Thyroid gland (tissue), 4 donors: ENCODE measurements at regions not wholly inside any gene's neighbourhood (a gene's known extent, or its start where the extent isn't known, plus 50 kb on each side); places are given as distances from the start of the nearest gene placed in this dataset.

Source experiments
- DNase-seq, 2 donors: peaks; one replicate each; pipeline ENCODE4 v3.0.0-alpha.2; 2019
- H3K27ac ChIP-seq, 3 donors: fragments of 200-600 bp; sonication (generic); 1 replicate in 2 of 3; 2 replicates in 1 of 3; pipeline ENCODE4 v1.5.1; 2016 to 2019; ENCODE audit warnings: mild to moderate bottlenecking in 1 of 3, moderate library complexity in 1 of 3
- H3K27me3 ChIP-seq: fragments of 200-600 bp; sonication (generic); one replicate; pipeline ENCODE4 v1.5.1; 2019
- H3K36me3 ChIP-seq, 2 donors: fragments of 200-600 bp; sonication (generic); one replicate each; pipeline ENCODE4 v1.5.1; 2016 to 2019
- H3K4me1 ChIP-seq, 2 donors: fragments of 200-600 bp; sonication (generic); one replicate each; pipeline ENCODE4 v1.5.1; 2017 to 2019
- H3K4me3 ChIP-seq, 3 donors: fragments of 200-600 bp; sonication (generic); replicated peaks in 1 of 3; 1 replicate in 2 of 3; 2 replicates in 1 of 3; pipeline ENCODE4 v1.5.1; 2016; ENCODE audit warnings: mild to moderate bottlenecking in 1 of 3
- H3K9me3 ChIP-seq: fragments of 200-600 bp; sonication (generic); one replicate; pipeline ENCODE4 v1.5.1; 2017
- POLR2A ChIP-seq, 2 donors: fragments of 450-650 bp; IDR thresholded peaks; one replicate each; pipeline ENCODE4 v1.6.1; 2017; ENCODE audit warnings: antibody characterized with exemption in 2 of 2, mild to moderate bottlenecking in 2 of 2, moderate library complexity in 1 of 2
- WGBS, 2 donors: methylation state at CpG; one replicate each; pipeline ENCODE4 v1.1.5; 2017; 5-methylcytosine and 5-hydroxymethylcytosine counted together
- intact Hi-C: fragments of 100-400 bp; cut with DNase I; formaldehyde crosslinking; loops from one replicate; pipeline ENCODE4 v1.15.1; 2023
- TF ChIP-seq, protein P1 (sequence below), 6 experiments: fragments of 200-600 bp in 3 of 6; fragments of 450-650 bp in 3 of 6; sonication (generic) in 3 of 6; IDR thresholded peaks; one replicate each; pipeline ENCODE4 v1.5.1; 2016 to 2019; ENCODE audit warnings: antibody characterized with exemption in 6 of 6, mild to moderate bottlenecking in 2 of 6, inconsistent platforms in 1 of 6, moderate library complexity in 1 of 6

- Histone ChIP-seq H3K4me1 (no peaks in the 10 kb centered on the region), H3K27ac (no peak overlapping the region), H3K36me3 (no peaks in the 10 kb centered on the region), H3K4me3 (no peak overlapping the region), H3K27me3 (no peaks in the 10 kb centered on the region), H3K9me3 (no peaks in the 10 kb centered on the region)
- no peak for TF ChIP-seq POLR2A (IDR thresholded peaks at IDR 0.05)
- TF ChIP-seq, protein P1, sequence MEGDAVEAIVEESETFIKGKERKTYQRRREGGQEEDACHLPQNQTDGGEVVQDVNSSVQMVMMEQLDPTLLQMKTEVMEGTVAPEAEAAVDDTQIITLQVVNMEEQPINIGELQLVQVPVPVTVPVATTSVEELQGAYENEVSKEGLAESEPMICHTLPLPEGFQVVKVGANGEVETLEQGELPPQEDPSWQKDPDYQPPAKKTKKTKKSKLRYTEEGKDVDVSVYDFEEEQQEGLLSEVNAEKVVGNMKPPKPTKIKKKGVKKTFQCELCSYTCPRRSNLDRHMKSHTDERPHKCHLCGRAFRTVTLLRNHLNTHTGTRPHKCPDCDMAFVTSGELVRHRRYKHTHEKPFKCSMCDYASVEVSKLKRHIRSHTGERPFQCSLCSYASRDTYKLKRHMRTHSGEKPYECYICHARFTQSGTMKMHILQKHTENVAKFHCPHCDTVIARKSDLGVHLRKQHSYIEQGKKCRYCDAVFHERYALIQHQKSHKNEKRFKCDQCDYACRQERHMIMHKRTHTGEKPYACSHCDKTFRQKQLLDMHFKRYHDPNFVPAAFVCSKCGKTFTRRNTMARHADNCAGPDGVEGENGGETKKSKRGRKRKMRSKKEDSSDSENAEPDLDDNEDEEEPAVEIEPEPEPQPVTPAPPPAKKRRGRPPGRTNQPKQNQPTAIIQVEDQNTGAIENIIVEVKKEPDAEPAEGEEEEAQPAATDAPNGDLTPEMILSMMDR (IDR thresholded peaks at IDR 0.05), result no peak
- intact Hi-C loops, result no loop called here
- DNase-seq, result peak; percentile 4 to 9
- WGBS, 2 donors, result 43 to 45% methylated on average over 11 of the region's 11 CpGs
Observed at GRCh38 chr10:6877722-6878392, 297.8 kb upstream of the PRKCQ start.

- no peak overlapping the region for H3K27ac ChIP-seq
- no peaks in the 10 kb centered on the region for H3K4me1 ChIP-seq
- H3K4me3 ChIP-seq, result no peak overlapping the region
- DNase-seq, result no peak
- intact Hi-C loops, result no loop called here
- H3K27me3 ChIP-seq, result no peaks in the 10 kb centered on the region
- H3K36me3 ChIP-seq, result no peaks in the 10 kb centered on the region
- H3K9me3 ChIP-seq, result no peaks in the 10 kb centered on the region
- TF ChIP-seq, protein P1 (IDR thresholded peaks at IDR 0.05), result no peak
- no peak for TF ChIP-seq POLR2A (IDR thresholded peaks at IDR 0.05)
- 86 to 89% methylated on average over 12 of the region's 12 CpGs for WGBS, 2 donors
Observed at GRCh38 chr10:6877336-6877721, 297.3 kb upstream of the PRKCQ start.

DNA sequence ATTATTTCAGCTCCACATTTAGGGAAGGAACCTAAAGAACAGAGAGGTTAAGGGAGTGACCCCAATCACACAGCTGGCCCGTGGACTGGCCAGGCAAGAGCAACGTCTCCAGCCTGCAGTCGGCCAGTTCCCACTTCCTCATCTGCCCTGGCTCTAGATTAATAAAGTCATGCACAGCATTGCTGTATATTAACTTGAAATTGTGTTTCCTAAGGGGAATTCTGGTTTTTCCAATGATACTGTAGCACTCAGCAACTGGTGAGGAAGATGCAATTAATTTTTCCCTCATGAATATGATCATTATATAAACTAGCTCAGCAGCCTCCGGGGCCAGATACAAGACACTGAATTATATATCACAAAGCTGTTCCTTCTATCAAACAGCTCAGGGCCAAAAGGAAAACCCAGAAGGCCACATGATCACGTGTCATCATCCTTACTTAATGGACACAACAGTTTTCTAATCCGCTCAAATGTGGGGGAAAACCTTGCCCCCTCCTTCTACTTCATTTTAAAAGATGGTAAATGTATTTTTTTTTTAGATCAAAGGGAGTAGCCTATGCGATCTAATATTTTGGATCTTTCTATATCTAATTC is 295.3 kb upstream of the PRKCQ start:
- WGBS, 2 donors, result 67 to 80% methylated on average over 7 of the region's 7 CpGs
- TF ChIP-seq, protein P1 (IDR thresholded peaks at IDR 0.05), result no peak
- Histone ChIP-seq H3K36me3 (no peaks in the 10 kb centered on the region), H3K27ac (no peak overlapping the region), H3K27me3 (no peaks in the 10 kb centered on the region), H3K4me3 (no peak overlapping the region), H3K9me3 (no peaks in the 10 kb centered on the region), H3K4me1 (no peaks in the 10 kb centered on the region)
- DNase-seq, result no peak
- intact Hi-C loops, result no loop called here

DNA sequence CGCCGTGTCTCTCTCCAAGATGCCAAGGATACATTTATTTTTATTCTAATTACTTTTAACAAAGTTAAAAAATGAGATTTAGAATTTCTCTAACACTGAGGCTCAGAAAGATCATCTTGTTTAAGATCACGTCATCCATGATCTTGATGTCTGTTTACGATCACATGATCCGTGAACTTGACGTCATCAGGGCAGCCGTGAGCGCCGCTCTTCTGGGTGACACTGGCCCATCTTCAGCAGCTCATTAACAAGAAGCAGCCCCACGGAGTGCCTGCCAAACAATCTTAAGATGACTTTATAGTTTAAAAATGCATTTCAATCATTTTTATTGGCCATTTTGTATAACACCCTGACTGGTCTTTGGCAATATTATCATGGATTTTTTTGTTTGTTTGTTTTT is 291.1 kb upstream of the PRKCQ start:
- TF ChIP-seq POLR2A (IDR thresholded peaks at IDR 0.05), result no peak
- TF ChIP-seq, protein P1 (IDR thresholded peaks at IDR 0.05), result no peak
- Histone ChIP-seq H3K27me3 (no peaks in the 10 kb centered on the region), H3K4me1 (no peaks in the 10 kb centered on the region), H3K27ac (no peak overlapping the region), H3K4me3 (no peak overlapping the region), H3K36me3 (no peaks in the 10 kb centered on the region), H3K9me3 (no peaks in the 10 kb centered on the region)
- intact Hi-C loops, result no loop called here
- DNase-seq, result no peak
- 92 to 94% methylated on average over 10 of the region's 10 CpGs for WGBS, 2 donors

DNA sequence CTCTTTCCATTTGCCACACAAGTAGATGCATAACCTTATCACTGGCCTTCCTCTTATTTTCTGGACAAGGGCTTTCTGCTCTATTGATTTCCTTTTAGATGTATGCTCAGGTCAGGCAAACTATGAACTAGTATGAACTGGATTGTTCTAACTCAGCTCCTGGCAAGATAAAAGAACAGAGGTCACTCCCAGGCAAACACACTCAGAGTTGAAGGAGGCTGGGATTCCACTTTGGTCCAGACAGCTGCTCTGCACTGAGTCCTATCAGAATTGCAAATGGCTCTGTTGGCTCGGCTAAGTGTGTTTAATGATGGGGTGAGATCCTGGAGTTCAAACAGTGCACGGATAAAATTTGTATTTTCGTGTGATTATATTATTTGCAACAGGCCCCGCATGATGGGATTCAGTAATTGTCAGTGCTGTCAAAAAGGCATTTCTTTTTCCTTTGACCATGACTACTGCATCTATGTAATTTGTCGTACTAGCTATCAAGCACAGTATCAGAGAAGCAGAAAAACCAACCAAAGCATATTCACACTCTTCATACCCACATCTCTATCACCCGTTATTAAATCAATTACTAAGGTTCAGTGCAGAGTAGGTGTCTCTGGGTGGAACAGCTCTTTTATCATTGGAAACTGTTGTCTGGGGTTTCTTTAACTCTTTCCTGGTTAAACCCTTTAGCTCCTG is 288.1 kb upstream of the PRKCQ start:
- no peak overlapping the region for H3K4me3 ChIP-seq
- no peak for TF ChIP-seq POLR2A (IDR thresholded peaks at IDR 0.05)
- TF ChIP-seq, protein P1 (IDR thresholded peaks at IDR 0.05), result no peak
- H3K27ac ChIP-seq, result no peak overlapping the region
- H3K36me3 ChIP-seq, result no peaks in the 10 kb centered on the region
- 57 to 58% methylated on average over 6 of the region's 6 CpGs for WGBS, 2 donors
- H3K4me1 ChIP-seq, result no peaks in the 10 kb centered on the region
- H3K27me3 ChIP-seq, result no peaks in the 10 kb centered on the region
- intact Hi-C loops, result no loop called here
- DNase-seq, result peak; percentile 6 to 14
- H3K9me3 ChIP-seq, result no peaks in the 10 kb centered on the region
